ENCODE measurements at regions not wholly inside any gene's neighbourhood (a gene's known extent, or its start where the extent isn't known, plus 50 kb on each side); places are given as distances from the start of the nearest gene placed in this dataset.

- Histone ChIP-seq H3K4me1 (ENCODE audit: control insufficient read depth, extremely low read depth, insufficient read depth, low read length) (no peaks in the 10 kb centered on the region), H3K9ac (ENCODE audit: control insufficient read depth, extremely low read depth, insufficient read depth, low read length) (no peak overlapping the region), H3K4me2 (ENCODE audit: control insufficient read depth, extremely low read depth, insufficient read depth, low read depth, low read length) (no peak overlapping the region), H4K20me1 (ENCODE audit: control insufficient read depth, extremely low read depth, insufficient read depth, low read length) (no peaks in the 10 kb centered on the region), H3K4me3 (ENCODE audit: control insufficient read depth in 2 of 3, extremely low read depth in 1 of 3, insufficient read depth in 2 of 3, low read depth in 1 of 3, low read length in 3 of 3) (no peak overlapping the region), H3K9me1 (ENCODE audit: control insufficient read depth, extremely low read depth, insufficient read depth, low read length) (no peaks in the 10 kb centered on the region), H3K9me3 (ENCODE audit: control insufficient read depth, low read depth, low read length) (no peaks in the 10 kb centered on the region), H3K79me2 (ENCODE audit: control insufficient read depth, insufficient read depth, low read length) (no peaks in the 10 kb centered on the region), H3K27me3 (ENCODE audit: control insufficient read depth, extremely low read depth, insufficient read depth, low read length) (no peaks in the 10 kb centered on the region), H3K36me3 (ENCODE audit: control insufficient read depth in 2 of 2, extremely low read depth in 1 of 2, insufficient read depth in 2 of 2, low read length in 2 of 2) (no peaks in the 10 kb centered on the region), H3K27ac (ENCODE audit: control insufficient read depth, insufficient read depth, low read length) (no peak overlapping the region), H2AFZ (ENCODE audit: control insufficient read depth, low read length) (no peak overlapping the region)
- DNase-seq (ENCODE audit: low read depth, low spot score) (no peak), FAIRE-seq (no peak)
- dilution Hi-C loops (cut with MboI; ENCODE audit: extremely low pct_ligation_motif_present, low sequenced_read_pairs): no loop called here
- TF ChIP-seq EZH2 (IDR thresholded peaks at IDR 0.05; ENCODE audit: low read length) (no peak), CTCF (optimal IDR thresholded peaks at IDR 0.05 in 1 of 3, IDR thresholded peaks at IDR 0.05 in 1 of 3, conservative IDR thresholded peaks at IDR 0.05 in 1 of 3; ENCODE audit: extremely low read depth in 1 of 3, insufficient read depth in 2 of 3, low read length in 3 of 3) (no peak)
These were observed 690.1 kb upstream of the MAN1A1 start for GRCh38 chr6:120039664-120040063.

GRCh38 chr6:120031837-120032236 lies 682.3 kb upstream of the MAN1A1 start:
- no peak overlapping the region for H3K9ac ChIP-seq (ENCODE audit: control insufficient read depth, extremely low read depth, insufficient read depth, low read length)
- DNase-seq (ENCODE audit: low read depth, low spot score) (no peak), FAIRE-seq (no peak)
- TF ChIP-seq CTCF (optimal IDR thresholded peaks at IDR 0.05 in 1 of 3, IDR thresholded peaks at IDR 0.05 in 1 of 3, conservative IDR thresholded peaks at IDR 0.05 in 1 of 3; ENCODE audit: extremely low read depth in 1 of 3, insufficient read depth in 2 of 3, low read length in 3 of 3) (no peak), EZH2 (IDR thresholded peaks at IDR 0.05; ENCODE audit: low read length) (no peak)
- no peak overlapping the region for H2AFZ ChIP-seq (ENCODE audit: control insufficient read depth, low read length)
- no peak overlapping the region for H3K27ac ChIP-seq (ENCODE audit: control insufficient read depth, insufficient read depth, low read length)
- no peaks in the 10 kb centered on the region for H3K36me3 ChIP-seq (ENCODE audit: control insufficient read depth in 2 of 2, extremely low read depth in 1 of 2, insufficient read depth in 2 of 2, low read length in 2 of 2)
- no peaks in the 10 kb centered on the region for H3K9me1 ChIP-seq (ENCODE audit: control insufficient read depth, extremely low read depth, insufficient read depth, low read length)
- H3K9me3 ChIP-seq (ENCODE audit: control insufficient read depth, low read depth, low read length): no peaks in the 10 kb centered on the region
- no peaks in the 10 kb centered on the region for H3K79me2 ChIP-seq (ENCODE audit: control insufficient read depth, insufficient read depth, low read length)
- H3K4me2 ChIP-seq (ENCODE audit: control insufficient read depth, extremely low read depth, insufficient read depth, low read depth, low read length): no peak overlapping the region
- no peaks in the 10 kb centered on the region for H3K27me3 ChIP-seq (ENCODE audit: control insufficient read depth, extremely low read depth, insufficient read depth, low read length)
- no peaks in the 10 kb centered on the region for H3K4me1 ChIP-seq (ENCODE audit: control insufficient read depth, extremely low read depth, insufficient read depth, low read length)
- no peaks in the 10 kb centered on the region for H4K20me1 ChIP-seq (ENCODE audit: control insufficient read depth, extremely low read depth, insufficient read depth, low read length)
- dilution Hi-C loops (cut with MboI; ENCODE audit: extremely low pct_ligation_motif_present, low sequenced_read_pairs): no loop called here
- H3K4me3 ChIP-seq (ENCODE audit: control insufficient read depth in 2 of 3, extremely low read depth in 1 of 3, insufficient read depth in 2 of 3, low read depth in 1 of 3, low read length in 3 of 3): no peak overlapping the region

All from keratinocyte (primary cell).